Uterus (tissue), 3 donors: ENCODE measurements at regions not wholly inside any gene's neighbourhood (a gene's known extent, or its start where the extent isn't known, plus 50 kb on each side); places are given as distances from the start of the nearest gene placed in this dataset.

Source experiments
- DNase-seq, 2 donors: peaks; one replicate each; pipeline ENCODE4 v3.0.0-alpha.2; 2019 to 2020
- H3K27ac ChIP-seq, 2 donors: fragments of 200-600 bp; sonication (generic); 1 replicate in 1 of 2; 2 replicates in 1 of 2; pipeline ENCODE4 v1.5.1; 2016 to 2018
- H3K27me3 ChIP-seq, 2 donors: fragments of 200-600 bp; sonication (generic); one replicate each; pipeline ENCODE4 v1.5.1; 2018 to 2019; ENCODE audit warnings: control low read depth in 1 of 2
- H3K36me3 ChIP-seq, 2 donors: fragments of 200-600 bp; sonication (generic); one replicate each; pipeline ENCODE4 v1.5.1; 2019; ENCODE audit warnings: control low read depth in 1 of 2
- H3K4me1 ChIP-seq, 2 donors: fragments of 200-600 bp; sonication (generic); one replicate each; pipeline ENCODE4 v1.5.1; 2018 to 2019; ENCODE audit warnings: control low read depth in 1 of 2
- H3K4me3 ChIP-seq, 2 donors: fragments of 200-600 bp; sonication (generic); 1 replicate in 1 of 2; 2 replicates in 1 of 2; pipeline ENCODE4 v1.5.1; 2018 to 2019; ENCODE audit warnings: mild to moderate bottlenecking in 1 of 2
- H3K9me3 ChIP-seq, 2 donors: fragments of 200-600 bp; sonication (generic); one replicate each; pipeline ENCODE4 v1.5.1; 2019; ENCODE audit warnings: control low read depth in 1 of 2
- POLR2A ChIP-seq, 2 donors: fragments of 450-650 bp; IDR thresholded peaks; one replicate each; pipeline ENCODE4 v1.6.1; 2016; ENCODE audit warnings: antibody characterized with exemption in 2 of 2, mild to moderate bottlenecking in 1 of 2, moderate library complexity in 1 of 2
- intact Hi-C: fragments of 100-400 bp; cut with DNase I; formaldehyde crosslinking; loops from one replicate; pipeline ENCODE4 v1.15.1; 2023; ENCODE audit warnings: low total_unique reads
- TF ChIP-seq, protein P1 (sequence below), 4 experiments: fragments of 200-600 bp in 2 of 4; fragments of 450-650 bp in 2 of 4; sonication (generic) in 2 of 4; IDR thresholded peaks; one replicate each; pipeline ENCODE4 v1.5.1; 2016 to 2019; ENCODE audit warnings: antibody characterized with exemption in 4 of 4, mild to moderate bottlenecking in 2 of 4, moderate library complexity in 1 of 4
- donor health status: DM: yes; HTN: yes; CAD: no.

DNA sequence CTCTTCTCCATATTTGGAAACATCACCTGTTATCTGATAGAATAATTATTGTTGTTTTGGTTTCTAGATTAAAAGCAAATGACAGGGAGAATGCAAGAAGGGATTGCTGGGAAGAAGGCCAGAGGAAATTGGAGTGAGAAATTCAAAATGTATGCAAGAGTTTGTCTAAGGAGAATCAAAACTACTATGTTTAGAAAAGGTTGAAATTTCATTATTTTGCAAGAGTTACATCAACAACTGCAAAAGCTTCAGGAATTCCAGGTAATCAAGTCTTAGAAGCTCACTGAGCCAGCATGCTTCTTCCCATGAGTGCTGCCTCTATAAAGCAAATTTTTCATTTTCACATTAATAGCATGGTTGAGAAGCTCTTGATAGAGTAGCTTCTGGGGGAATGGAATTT, 177.2 kb upstream of the GBE1 start:
- Histone ChIP-seq H3K27ac (no peak overlapping the region), H3K27me3 (no peaks in the 10 kb centered on the region), H3K4me3 (no peak overlapping the region), H3K9me3 (no peaks in the 10 kb centered on the region), H3K4me1 (no peaks in the 10 kb centered on the region), H3K36me3 (no peaks in the 10 kb centered on the region)
- no peak for DNase-seq
- intact Hi-C loops: no loop called here
- TF ChIP-seq POLR2A (IDR thresholded peaks at IDR 0.05): no peak
- TF ChIP-seq, protein P1, sequence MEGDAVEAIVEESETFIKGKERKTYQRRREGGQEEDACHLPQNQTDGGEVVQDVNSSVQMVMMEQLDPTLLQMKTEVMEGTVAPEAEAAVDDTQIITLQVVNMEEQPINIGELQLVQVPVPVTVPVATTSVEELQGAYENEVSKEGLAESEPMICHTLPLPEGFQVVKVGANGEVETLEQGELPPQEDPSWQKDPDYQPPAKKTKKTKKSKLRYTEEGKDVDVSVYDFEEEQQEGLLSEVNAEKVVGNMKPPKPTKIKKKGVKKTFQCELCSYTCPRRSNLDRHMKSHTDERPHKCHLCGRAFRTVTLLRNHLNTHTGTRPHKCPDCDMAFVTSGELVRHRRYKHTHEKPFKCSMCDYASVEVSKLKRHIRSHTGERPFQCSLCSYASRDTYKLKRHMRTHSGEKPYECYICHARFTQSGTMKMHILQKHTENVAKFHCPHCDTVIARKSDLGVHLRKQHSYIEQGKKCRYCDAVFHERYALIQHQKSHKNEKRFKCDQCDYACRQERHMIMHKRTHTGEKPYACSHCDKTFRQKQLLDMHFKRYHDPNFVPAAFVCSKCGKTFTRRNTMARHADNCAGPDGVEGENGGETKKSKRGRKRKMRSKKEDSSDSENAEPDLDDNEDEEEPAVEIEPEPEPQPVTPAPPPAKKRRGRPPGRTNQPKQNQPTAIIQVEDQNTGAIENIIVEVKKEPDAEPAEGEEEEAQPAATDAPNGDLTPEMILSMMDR (IDR thresholded peaks at IDR 0.05): no peak

DNA sequence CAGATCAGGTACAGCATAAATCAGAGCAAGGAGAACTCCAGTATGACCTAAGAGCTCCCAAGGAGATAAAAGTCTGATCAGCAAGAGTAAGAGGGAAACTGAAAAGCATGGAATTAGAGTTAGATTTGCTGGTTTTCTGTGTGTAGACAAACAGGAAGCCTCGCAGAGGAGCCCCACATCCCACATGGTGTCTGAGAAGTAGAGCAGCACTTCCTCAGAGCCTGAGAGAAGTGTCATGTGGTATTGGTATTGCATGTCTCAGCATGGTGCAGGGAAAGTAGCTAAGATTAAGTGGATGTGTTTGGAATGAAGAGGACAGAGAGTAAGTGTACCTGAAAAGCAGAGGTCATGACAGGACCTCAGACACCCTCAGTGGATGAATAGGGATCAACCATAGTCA, 175.4 kb upstream of the GBE1 start:
- no peak for DNase-seq
- intact Hi-C loops: no loop called here
- no peaks in the 10 kb centered on the region for H3K36me3 ChIP-seq

DNA sequence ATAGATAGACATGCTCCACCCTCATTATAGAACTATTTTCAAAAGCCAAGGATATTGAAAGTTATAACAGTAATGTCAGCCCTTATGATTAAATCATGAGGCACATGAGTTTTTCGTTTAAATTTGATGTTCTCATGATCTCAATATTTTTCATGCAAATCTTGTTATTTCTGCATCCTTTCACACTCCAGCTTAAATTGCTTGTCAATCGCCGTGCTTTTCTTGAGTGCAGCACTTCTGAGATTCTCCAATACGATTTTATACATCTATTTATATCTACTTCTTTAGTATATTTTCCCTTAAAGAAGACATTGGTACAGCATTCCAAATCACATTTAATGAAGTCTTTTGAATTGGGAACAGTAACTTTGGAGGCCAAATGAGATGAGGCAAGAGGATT, 171.2 kb upstream of the GBE1 start:
- H3K9me3 ChIP-seq: no peaks in the 10 kb centered on the region
- intact Hi-C loops: no loop called here
- H3K27ac ChIP-seq: no peak overlapping the region
- no peaks in the 10 kb centered on the region for H3K4me1 ChIP-seq
- no peak for DNase-seq
- no peaks in the 10 kb centered on the region for H3K27me3 ChIP-seq
- H3K4me3 ChIP-seq: no peak overlapping the region
- TF ChIP-seq POLR2A (IDR thresholded peaks at IDR 0.05): no peak
- TF ChIP-seq, protein P1 (IDR thresholded peaks at IDR 0.05): no peak
- H3K36me3 ChIP-seq: no peaks in the 10 kb centered on the region

More for the DNA sequence above, 175.4 kb upstream of the GBE1 start:
- H3K27me3 ChIP-seq: no peaks in the 10 kb centered on the region
- H3K9me3 ChIP-seq: no peaks in the 10 kb centered on the region
- no peak overlapping the region for H3K4me3 ChIP-seq
- no peak for TF ChIP-seq POLR2A (IDR thresholded peaks at IDR 0.05)
- TF ChIP-seq, protein P1 (IDR thresholded peaks at IDR 0.05): no peak
- no peaks in the 10 kb centered on the region for H3K4me1 ChIP-seq
- no peak overlapping the region for H3K27ac ChIP-seq

DNA sequence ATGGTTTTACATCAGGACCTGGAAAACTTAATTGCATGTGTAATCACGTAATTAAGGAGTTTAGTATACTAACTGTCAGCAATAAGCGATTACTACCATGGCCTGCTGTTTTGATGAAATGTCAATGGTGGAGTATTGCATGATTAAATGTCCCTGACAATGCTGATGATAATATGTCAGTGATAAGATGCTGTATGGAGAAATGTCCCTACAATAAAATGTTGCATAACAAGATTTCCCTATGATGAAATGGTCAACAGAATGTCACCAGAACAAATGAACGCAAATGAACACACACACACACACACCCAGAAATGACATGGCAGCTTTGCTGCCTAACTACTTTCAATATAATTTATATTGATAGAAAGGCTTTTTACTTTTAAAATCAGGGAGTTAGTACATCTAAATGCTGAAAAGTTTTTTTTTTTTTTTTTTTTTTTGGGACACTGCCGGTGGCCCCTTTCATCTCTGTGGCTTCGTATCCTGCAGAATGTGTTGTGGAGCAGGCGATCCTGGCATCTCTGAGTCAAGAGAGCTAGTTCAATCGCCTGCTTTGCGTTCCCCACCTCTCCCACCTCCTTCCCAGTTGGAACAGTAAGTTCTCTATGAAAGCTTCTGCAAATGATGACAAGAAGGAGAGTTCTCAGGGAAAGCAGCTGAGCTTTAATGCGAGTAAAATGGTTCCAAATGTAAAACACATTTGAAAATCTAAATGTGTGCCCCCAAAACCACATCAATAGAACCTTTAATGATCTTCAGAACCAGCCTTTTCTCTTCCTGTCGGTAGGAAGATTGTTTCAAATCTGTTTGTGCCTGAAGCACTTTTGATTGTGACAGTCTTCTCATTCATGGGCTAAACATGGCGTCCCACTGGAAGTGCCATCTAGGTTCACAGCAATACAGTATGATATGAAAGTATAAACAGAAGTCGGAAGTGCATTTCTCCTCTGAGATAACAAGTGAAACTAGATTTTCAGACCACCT, 170.1 kb upstream of the GBE1 start:
- intact Hi-C loops: no loop called here
- no peak for DNase-seq

DNA sequence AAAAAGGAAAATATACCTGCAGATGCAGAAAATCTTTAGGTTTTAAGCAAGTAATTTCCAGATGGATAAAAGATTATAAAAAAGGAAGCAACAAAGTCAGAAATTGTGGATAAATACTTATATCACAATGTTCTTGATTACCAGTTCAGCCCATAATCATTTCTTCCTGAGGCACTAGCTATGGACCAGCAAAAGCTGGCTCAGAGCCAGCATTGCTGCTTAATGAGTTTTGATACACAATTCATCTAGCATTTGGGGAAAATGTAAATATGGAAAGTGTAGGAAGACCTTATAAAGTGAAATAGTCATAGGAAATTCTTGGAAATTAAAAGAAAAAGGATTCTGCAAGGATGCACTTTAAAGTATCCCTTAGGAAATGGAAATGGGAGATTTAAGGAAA, 168.3 kb upstream of the GBE1 start:
- no peak for DNase-seq
- no peak overlapping the region for H3K27ac ChIP-seq
- no peaks in the 10 kb centered on the region for H3K4me1 ChIP-seq
- no peak overlapping the region for H3K4me3 ChIP-seq
- H3K36me3 ChIP-seq: no peaks in the 10 kb centered on the region
- TF ChIP-seq, protein P1 (IDR thresholded peaks at IDR 0.05): no peak
- TF ChIP-seq POLR2A (IDR thresholded peaks at IDR 0.05): no peak
- intact Hi-C loops: no loop called here
- no peaks in the 10 kb centered on the region for H3K27me3 ChIP-seq
- no peaks in the 10 kb centered on the region for H3K9me3 ChIP-seq

More for the DNA sequence above, 170.1 kb upstream of the GBE1 start:
- TF ChIP-seq, protein P1 (IDR thresholded peaks at IDR 0.05): no peak
- TF ChIP-seq POLR2A (IDR thresholded peaks at IDR 0.05): no peak
- no peaks in the 10 kb centered on the region for H3K9me3 ChIP-seq
- no peaks in the 10 kb centered on the region for H3K36me3 ChIP-seq
- H3K27ac ChIP-seq: no peak overlapping the region
- H3K4me3 ChIP-seq: no peak overlapping the region
- H3K27me3 ChIP-seq: no peaks in the 10 kb centered on the region
- H3K4me1 ChIP-seq: no peaks in the 10 kb centered on the region
